Caki2 (cell line): ENCODE measurements at regions not wholly inside any gene's neighbourhood (a gene's known extent, or its start where the extent isn't known, plus 50 kb on each side); places are given as distances from the start of the nearest gene placed in this dataset.
"Not testable (repeated sequence)": the region's sequence is repeated elsewhere in the genome, so short reads cannot be mapped to it uniquely, and the experiment has no call there.

Experiments
- DNase-seq: peaks from one replicate; pipeline ENCODE4 v3.0.0-alpha.2; 2015; ENCODE audit warnings: low read depth
- in situ Hi-C: cut with HindIII; loops from 2 replicates; pipeline ENCODE4 v1.10.0; 2016; ENCODE audit warnings: low sequenced_read_pairs, low pct_unique_long_range_greater_than_20kb, mixed read lengths

- DNase-seq: no peak
- in situ Hi-C loops: no loop called here
Measured at GRCh38 chr6:145148776-145149175, 586.5 kb downstream of the EPM2A start.

GRCh38 chr6:145151624-145152023 is 583.7 kb downstream of the EPM2A start:
- no peak for DNase-seq
- in situ Hi-C loops: no loop called here

DNA sequence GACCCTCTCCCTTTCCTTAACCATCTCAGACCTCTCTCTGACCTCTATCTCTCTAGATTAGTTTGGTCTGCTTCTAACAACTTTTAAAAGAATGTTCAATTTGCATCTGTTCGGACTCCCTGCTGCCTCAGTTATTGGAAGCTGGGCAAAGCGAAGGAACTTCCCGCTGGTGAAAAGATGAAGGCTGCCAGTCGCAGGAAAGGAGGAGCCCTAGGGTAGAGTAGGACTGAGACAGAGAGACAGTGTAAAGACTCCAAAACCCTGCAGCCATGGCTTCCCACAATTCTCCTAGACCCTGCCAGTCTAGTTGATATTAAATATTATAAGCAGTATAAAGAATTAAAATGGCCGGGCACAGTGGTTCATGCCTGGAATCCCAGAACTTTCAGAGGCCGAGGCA is 581.8 kb downstream of the EPM2A start:
- in situ Hi-C loops: no loop called here
- DNase-seq: no peak

DNA sequence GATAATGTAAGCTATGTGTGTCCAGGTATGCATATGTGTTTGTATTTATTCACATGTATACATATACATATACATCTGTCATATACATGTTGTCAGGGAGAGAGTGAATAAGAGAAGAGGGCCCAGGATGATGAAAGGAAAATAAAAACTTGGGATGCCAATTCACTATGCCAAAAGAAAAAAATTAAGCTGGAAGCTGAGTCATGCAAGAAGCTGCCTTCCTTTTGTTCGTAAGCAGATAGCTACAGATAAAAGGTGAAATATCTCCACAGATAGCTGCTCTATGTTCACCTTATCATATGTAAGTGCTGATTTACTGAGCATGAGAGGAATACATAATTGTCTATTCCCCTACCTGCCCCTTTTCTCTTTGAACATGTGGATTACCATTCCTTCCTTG is 579.9 kb downstream of the EPM2A start:
- DNase-seq: no peak
- in situ Hi-C loops: no loop called here

- in situ Hi-C loops: no loop called here
- no peak for DNase-seq
Measured at GRCh38 chr6:145155873-145156782, 579.2 kb downstream of the EPM2A start.

GRCh38 chr6:145158636-145159035 is 576.7 kb downstream of the EPM2A start:
- DNase-seq, in situ Hi-C loops: not testable (repeated sequence)

DNA sequence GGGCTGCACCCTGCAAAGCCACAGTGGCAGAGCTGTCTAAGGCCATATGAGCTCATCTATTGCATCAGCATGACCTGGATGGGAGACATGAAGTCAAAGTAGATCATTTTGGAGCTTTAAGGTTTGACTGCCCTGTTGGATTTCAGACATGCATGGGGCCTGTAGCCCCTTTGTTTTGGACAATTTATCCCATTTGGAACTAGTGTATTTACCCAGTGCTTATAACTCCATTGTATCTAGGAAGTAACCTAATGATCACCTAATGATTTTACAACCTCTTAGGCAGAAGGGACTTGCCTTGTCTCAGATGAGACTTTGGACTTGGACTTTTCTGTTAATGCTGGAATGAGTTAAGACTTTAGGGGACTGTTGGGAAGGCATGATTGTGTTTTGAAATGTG is 575.4 kb downstream of the EPM2A start:
- in situ Hi-C loops: no loop called here
- DNase-seq: no peak

- no peak for DNase-seq
- in situ Hi-C loops: no loop called here
Measured at GRCh38 chr6:145161501-145161900, 573.8 kb downstream of the EPM2A start.

- in situ Hi-C loops: no loop called here
Measured at GRCh38 chr6:145169726-145170224, 565.5 kb downstream of the EPM2A start.

GRCh38 chr6:145175470-145175869 is 559.9 kb downstream of the EPM2A start:
- no peak for DNase-seq

More at GRCh38 chr6:145169726-145170224, 565.5 kb downstream of the EPM2A start:
- DNase-seq: no peak

GRCh38 chr6:145178391-145178790 is 556.9 kb downstream of the EPM2A start:
- in situ Hi-C loops: no loop called here
- DNase-seq: no peak

More at GRCh38 chr6:145175470-145175869, 559.9 kb downstream of the EPM2A start:
- in situ Hi-C loops: no loop called here

- in situ Hi-C loops: no loop called here
- DNase-seq: no peak
Measured at GRCh38 chr6:145187491-145188206, 547.7 kb downstream of the EPM2A start.

- in situ Hi-C loops: no loop called here
- DNase-seq: no peak
Measured at GRCh38 chr6:145189836-145190235, 545.5 kb downstream of the EPM2A start.

- DNase-seq: no peak
- in situ Hi-C loops: no loop called here
Measured at GRCh38 chr6:145194389-145194788, 540.9 kb downstream of the EPM2A start.

GRCh38 chr6:145199961-145200360 is 535.4 kb downstream of the EPM2A start:
- in situ Hi-C loops: no loop called here

GRCh38 chr6:145204301-145204700 is 531.0 kb downstream of the EPM2A start:
- in situ Hi-C loops: no loop called here

More at GRCh38 chr6:145199961-145200360, 535.4 kb downstream of the EPM2A start:
- DNase-seq: peak; percentile 26

GRCh38 chr6:145206247-145206907 is 528.9 kb downstream of the EPM2A start:
- DNase-seq: no peak
- in situ Hi-C loops: no loop called here

More at GRCh38 chr6:145204301-145204700, 531.0 kb downstream of the EPM2A start:
- no peak for DNase-seq

- DNase-seq: no peak
- in situ Hi-C loops: no loop called here
Measured at GRCh38 chr6:145208474-145208873, 526.8 kb downstream of the EPM2A start.

GRCh38 chr6:145209272-145209671 is 526.0 kb downstream of the EPM2A start:
- in situ Hi-C loops: no loop called here
- no peak for DNase-seq
